ENCODE measurements at regions not wholly inside any gene's neighbourhood (a gene's known extent, or its start where the extent isn't known, plus 50 kb on each side); places are given as distances from the start of the nearest gene placed in this dataset.

DNA sequence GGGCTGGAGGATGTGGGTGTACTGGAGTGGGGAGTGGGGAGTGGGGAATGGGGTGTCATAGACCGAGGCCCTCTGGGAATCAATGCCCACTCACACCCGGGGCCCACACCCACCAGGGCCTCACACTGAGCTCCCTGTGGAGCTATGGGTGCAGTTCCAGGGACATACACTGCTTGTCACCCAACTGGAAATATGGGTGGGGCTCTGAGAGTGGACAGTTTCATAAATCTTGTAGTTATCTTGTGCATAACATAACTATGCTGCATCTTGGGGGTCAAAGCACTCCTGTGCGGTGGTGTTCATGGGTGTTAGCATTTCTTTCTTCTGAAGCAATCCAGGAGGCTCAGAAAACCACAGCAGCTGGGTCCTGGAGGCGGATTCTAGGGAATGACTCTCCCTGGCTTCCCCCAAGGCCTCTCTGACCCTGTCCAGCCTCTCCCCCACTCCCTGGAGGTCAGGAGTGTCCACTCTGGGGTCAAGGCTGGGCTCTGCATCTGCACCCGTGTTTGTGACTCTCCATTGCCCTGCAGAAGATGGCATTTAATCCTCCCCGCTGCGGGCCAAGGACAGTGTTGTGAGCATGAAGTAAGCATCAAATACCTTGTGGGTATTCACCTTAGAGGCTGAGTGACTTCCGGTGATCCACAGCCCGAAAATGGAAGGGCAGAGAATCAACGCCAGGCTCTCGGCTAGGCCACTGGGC is 172.5 kb downstream of the CTTN start:
- no peak for DNase-seq (ENCODE audit: extremely low spot score)
- no peak for TF ChIP-seq L3MBTL2 (conservative IDR thresholded peaks at IDR 0.05)
- TF ChIP-seq TARDBP (IDR thresholded peaks at IDR 0.05) = no peak
- TF ChIP-seq NFRKB (IDR thresholded peaks at IDR 0.05) = no peak
- no peak for TF ChIP-seq SP1 (IDR thresholded peaks at IDR 0.05)
- no peak for TF ChIP-seq CTBP1 (IDR thresholded peaks at IDR 0.05; ENCODE audit: borderline replicate concordance)
- TF ChIP-seq FOXA1 (IDR thresholded peaks at IDR 0.05) = no peak
- TF ChIP-seq FOXK2 (IDR thresholded peaks at IDR 0.05) = no peak
- TF ChIP-seq SUZ12 (IDR thresholded peaks at IDR 0.05) = no peak
- TF ChIP-seq ARNT (IDR thresholded peaks at IDR 0.05) = no peak
- TF ChIP-seq HDGF (IDR thresholded peaks at IDR 0.05; ENCODE audit: borderline replicate concordance) = no peak
- no peak for TF ChIP-seq ELF4 (IDR thresholded peaks at IDR 0.05)
- no peak for TF ChIP-seq LEF1 (IDR thresholded peaks at IDR 0.05; ENCODE audit: borderline replicate concordance)
- TF ChIP-seq PKNOX1 (IDR thresholded peaks at IDR 0.05) = no peak
- TF ChIP-seq ZNF384 (IDR thresholded peaks at IDR 0.05) = no peak
- ChIA-PET POLR2A (no interaction called here), CTCF (no interaction called here)

- POLR2A ChIA-PET = no interaction called here
- CTCF ChIA-PET = no interaction called here
- no peak for TF ChIP-seq PKNOX1 (IDR thresholded peaks at IDR 0.05)
- TF ChIP-seq LEF1 (IDR thresholded peaks at IDR 0.05; ENCODE audit: borderline replicate concordance) = no peak
- TF ChIP-seq SUZ12 (IDR thresholded peaks at IDR 0.05) = no peak
- no peak for TF ChIP-seq FOXA1 (IDR thresholded peaks at IDR 0.05)
- no peak for TF ChIP-seq CTBP1 (IDR thresholded peaks at IDR 0.05; ENCODE audit: borderline replicate concordance)
- no peak for TF ChIP-seq L3MBTL2 (conservative IDR thresholded peaks at IDR 0.05)
- no peak for TF ChIP-seq SP1 (IDR thresholded peaks at IDR 0.05)
- DNase-seq (ENCODE audit: extremely low spot score) = no peak
Observed at GRCh38 chr11:70572974-70573260, 174.6 kb downstream of the CTTN start.

DNA sequence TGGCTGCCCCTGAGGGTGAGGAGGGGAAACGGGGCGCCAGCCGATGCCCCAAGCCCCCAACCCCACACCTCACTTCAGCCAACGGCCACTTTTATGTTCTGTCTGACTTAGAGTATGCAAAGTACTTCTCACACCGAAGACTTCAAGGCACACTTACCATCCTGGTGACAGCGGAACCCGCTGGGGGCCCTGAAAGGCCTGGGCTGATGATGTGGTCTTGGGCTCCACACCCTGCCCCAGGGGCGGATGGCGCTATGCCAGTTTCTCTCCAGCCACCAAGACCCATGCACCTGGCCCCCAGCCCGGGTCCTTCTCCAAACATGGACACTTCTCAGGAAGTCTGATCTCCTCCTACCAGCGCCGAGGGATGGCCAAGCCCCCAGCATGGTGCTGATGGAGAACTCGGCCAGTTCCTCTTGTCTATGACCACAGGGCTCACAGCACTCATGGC is 175.4 kb downstream of the CTTN start:
- no peak for TF ChIP-seq L3MBTL2 (conservative IDR thresholded peaks at IDR 0.05)
- TF ChIP-seq FOXM1 (IDR thresholded peaks at IDR 0.05; ENCODE audit: borderline replicate concordance) = no peak
- no peak for TF ChIP-seq ARNT (IDR thresholded peaks at IDR 0.05)
- no peak for TF ChIP-seq HDGF (IDR thresholded peaks at IDR 0.05; ENCODE audit: borderline replicate concordance)
- TF ChIP-seq FOXK2 (IDR thresholded peaks at IDR 0.05) = no peak
- TF ChIP-seq SUZ12 (IDR thresholded peaks at IDR 0.05) = no peak
- no peak for TF ChIP-seq ZNF384 (IDR thresholded peaks at IDR 0.05)
- TF ChIP-seq NFRKB (IDR thresholded peaks at IDR 0.05) = no peak
- no peak for TF ChIP-seq CTBP1 (IDR thresholded peaks at IDR 0.05; ENCODE audit: borderline replicate concordance)
- no peak for TF ChIP-seq SP1 (IDR thresholded peaks at IDR 0.05)
- TF ChIP-seq LEF1 (IDR thresholded peaks at IDR 0.05; ENCODE audit: borderline replicate concordance) = no peak
- no peak for TF ChIP-seq TARDBP (IDR thresholded peaks at IDR 0.05)
- no peak for TF ChIP-seq PKNOX1 (IDR thresholded peaks at IDR 0.05)
- CTCF ChIA-PET = no interaction called here
- POLR2A ChIA-PET = no interaction called here
- no peak for DNase-seq (ENCODE audit: extremely low spot score)

DNA sequence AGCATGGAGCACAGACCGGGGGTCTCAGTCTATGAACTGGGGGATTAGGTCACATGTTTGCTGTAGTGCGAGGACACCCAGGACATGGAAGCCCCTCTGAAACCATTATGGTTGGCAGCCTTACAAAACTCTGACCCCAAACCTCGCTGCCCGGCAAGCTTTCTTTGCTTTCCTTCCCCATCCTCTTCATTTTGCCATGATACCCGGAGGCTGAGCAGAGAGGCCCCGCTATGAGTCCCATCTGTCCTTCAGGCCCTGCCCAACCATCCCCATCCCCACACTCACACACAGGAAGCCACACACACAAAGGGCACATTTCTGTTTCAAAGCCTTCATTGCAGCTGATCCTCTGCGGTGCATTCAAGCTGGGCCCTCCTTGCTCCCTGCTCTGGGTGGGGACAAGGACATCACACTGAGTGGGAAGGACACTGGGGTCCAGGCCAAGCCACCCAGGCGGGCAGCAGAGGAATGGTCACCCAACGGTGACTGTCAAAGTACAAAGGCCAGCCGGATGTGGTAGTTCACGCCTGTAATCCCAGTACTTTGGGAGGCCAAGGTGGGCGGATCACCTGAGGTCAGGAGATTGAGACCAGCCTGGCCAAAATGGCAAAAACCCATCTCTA is 176.5 kb downstream of the CTTN start:
- POLR2A ChIA-PET = no interaction called here
- no peak for DNase-seq (ENCODE audit: extremely low spot score)
- CTCF ChIA-PET = no interaction called here
- TF ChIP-seq FOXA1 (IDR thresholded peaks at IDR 0.05) (no peak), CTBP1 (IDR thresholded peaks at IDR 0.05; ENCODE audit: borderline replicate concordance) (no peak), FOXM1 (IDR thresholded peaks at IDR 0.05; ENCODE audit: borderline replicate concordance) (no peak), L3MBTL2 (conservative IDR thresholded peaks at IDR 0.05) (no peak), ELF4 (IDR thresholded peaks at IDR 0.05) (no peak), SP1 (IDR thresholded peaks at IDR 0.05) (no peak), TARDBP (IDR thresholded peaks at IDR 0.05) (no peak), LEF1 (IDR thresholded peaks at IDR 0.05; ENCODE audit: borderline replicate concordance) (no peak), FOXK2 (IDR thresholded peaks at IDR 0.05) (no peak), ZNF384 (IDR thresholded peaks at IDR 0.05) (no peak), SUZ12 (IDR thresholded peaks at IDR 0.05) (no peak), ARNT (IDR thresholded peaks at IDR 0.05) (no peak), BHLHE40 (IDR thresholded peaks at IDR 0.05; ENCODE audit: borderline replicate concordance) (no peak), NFRKB (IDR thresholded peaks at IDR 0.05) (no peak)

GRCh38 chr11:70575396-70576060 is 177.2 kb downstream of the CTTN start:
- DNase-seq (ENCODE audit: extremely low spot score) = no peak
- CTCF ChIA-PET = no interaction called here
- POLR2A ChIA-PET = no interaction called here
- TF ChIP-seq FOXK2 (IDR thresholded peaks at IDR 0.05) (no peak), HDGF (IDR thresholded peaks at IDR 0.05; ENCODE audit: borderline replicate concordance) (no peak), BHLHE40 (IDR thresholded peaks at IDR 0.05; ENCODE audit: borderline replicate concordance) (no peak), CTBP1 (IDR thresholded peaks at IDR 0.05; ENCODE audit: borderline replicate concordance) (no peak), SUZ12 (IDR thresholded peaks at IDR 0.05) (no peak), ARNT (IDR thresholded peaks at IDR 0.05) (no peak), ZNF384 (IDR thresholded peaks at IDR 0.05) (no peak), FOXA1 (IDR thresholded peaks at IDR 0.05) (no peak), SP1 (IDR thresholded peaks at IDR 0.05) (no peak), PKNOX1 (IDR thresholded peaks at IDR 0.05) (no peak), LEF1 (IDR thresholded peaks at IDR 0.05; ENCODE audit: borderline replicate concordance) (no peak), L3MBTL2 (conservative IDR thresholded peaks at IDR 0.05) (no peak), ELF4 (IDR thresholded peaks at IDR 0.05) (no peak), TARDBP (IDR thresholded peaks at IDR 0.05) (no peak), FOXM1 (IDR thresholded peaks at IDR 0.05; ENCODE audit: borderline replicate concordance) (no peak)

Data from HEK293T (cell line).